ENCODE measurements at regions not wholly inside any gene's neighbourhood (a gene's known extent, or its start where the extent isn't known, plus 50 kb on each side); places are given as distances from the start of the nearest gene placed in this dataset.
A peak's percentile ranks its signal among the peaks of the same experiment; 100 is the strongest.

DNA sequence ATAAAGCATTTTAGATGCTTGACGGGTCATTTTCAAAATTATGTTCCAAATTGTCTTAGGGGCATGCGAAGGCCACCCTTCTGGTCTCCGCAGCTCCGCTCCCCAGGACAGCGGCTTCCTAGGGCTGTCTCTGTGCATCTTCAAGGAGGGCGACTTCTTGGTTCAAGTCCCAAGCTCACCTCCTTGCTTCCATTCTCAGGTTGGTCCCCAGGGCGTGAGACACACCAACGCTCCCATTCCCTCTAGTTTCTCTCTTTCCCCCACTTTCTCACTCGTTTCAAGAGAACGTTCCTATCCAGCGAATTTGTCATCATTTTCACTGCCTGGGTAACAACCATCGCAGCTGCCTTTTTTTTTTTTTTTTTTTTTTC lies 109.4 kb upstream of the CCND2 start:
- Histone ChIP-seq H3K36me3 (no peaks in the 10 kb centered on the region), H3K9me3 (no peaks in the 10 kb centered on the region), H3K27ac (no peak overlapping the region), H3K4me1 (peaks cover 12% of the 10 kb centered on the region), H3K4me3 (peak overlapping the region; percentile 48), H3K27me3 (peaks cover 11% of the 10 kb centered on the region)
- DNase-seq (ENCODE audit: low spot score in 2 of 2): no peak
- TF ChIP-seq POLR2A (IDR thresholded peaks at IDR 0.05) (no peak), POLR2AphosphoS5 (IDR thresholded peaks at IDR 0.05) (no peak), EP300 (IDR thresholded peaks at IDR 0.05) (no peak)
- TF ChIP-seq, protein P1, sequence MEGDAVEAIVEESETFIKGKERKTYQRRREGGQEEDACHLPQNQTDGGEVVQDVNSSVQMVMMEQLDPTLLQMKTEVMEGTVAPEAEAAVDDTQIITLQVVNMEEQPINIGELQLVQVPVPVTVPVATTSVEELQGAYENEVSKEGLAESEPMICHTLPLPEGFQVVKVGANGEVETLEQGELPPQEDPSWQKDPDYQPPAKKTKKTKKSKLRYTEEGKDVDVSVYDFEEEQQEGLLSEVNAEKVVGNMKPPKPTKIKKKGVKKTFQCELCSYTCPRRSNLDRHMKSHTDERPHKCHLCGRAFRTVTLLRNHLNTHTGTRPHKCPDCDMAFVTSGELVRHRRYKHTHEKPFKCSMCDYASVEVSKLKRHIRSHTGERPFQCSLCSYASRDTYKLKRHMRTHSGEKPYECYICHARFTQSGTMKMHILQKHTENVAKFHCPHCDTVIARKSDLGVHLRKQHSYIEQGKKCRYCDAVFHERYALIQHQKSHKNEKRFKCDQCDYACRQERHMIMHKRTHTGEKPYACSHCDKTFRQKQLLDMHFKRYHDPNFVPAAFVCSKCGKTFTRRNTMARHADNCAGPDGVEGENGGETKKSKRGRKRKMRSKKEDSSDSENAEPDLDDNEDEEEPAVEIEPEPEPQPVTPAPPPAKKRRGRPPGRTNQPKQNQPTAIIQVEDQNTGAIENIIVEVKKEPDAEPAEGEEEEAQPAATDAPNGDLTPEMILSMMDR (IDR thresholded peaks at IDR 0.05): no peak
- 55% methylated on average over 12 of the region's 12 CpGs for WGBS

DNA sequence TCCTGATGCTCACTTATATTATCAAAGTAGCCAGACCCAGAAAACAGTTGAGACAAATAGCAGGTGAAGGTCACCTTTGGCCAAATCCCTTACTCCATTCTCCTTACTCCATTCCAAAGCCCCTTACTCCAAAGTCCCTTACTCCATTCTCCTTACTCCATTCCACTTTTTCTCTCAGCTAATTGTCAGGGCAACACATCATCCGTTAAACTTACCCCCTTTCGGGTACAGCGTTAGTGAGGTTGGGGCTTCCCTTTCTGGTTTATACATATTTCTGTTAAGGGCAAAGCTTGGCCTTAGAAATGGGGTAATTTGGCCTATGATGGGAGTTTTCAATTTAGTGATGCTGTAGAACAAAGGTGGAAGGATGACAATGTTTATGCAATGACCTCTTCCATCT lies 111.8 kb upstream of the CCND2 start:
- H3K4me1 ChIP-seq: peaks cover 12% of the 10 kb centered on the region
- H3K36me3 ChIP-seq: no peaks in the 10 kb centered on the region
- H3K9me3 ChIP-seq: no peaks in the 10 kb centered on the region
- no peak for TF ChIP-seq EP300 (IDR thresholded peaks at IDR 0.05)
- TF ChIP-seq, protein P1 (IDR thresholded peaks at IDR 0.05): no peak
- TF ChIP-seq POLR2AphosphoS5 (IDR thresholded peaks at IDR 0.05): no peak
- TF ChIP-seq POLR2A (IDR thresholded peaks at IDR 0.05): no peak
- no peak for DNase-seq (ENCODE audit: low spot score in 2 of 2)
- WGBS: 82% methylated on average over 3 of the region's 3 CpGs
- no peak overlapping the region for H3K4me3 ChIP-seq
- H3K27me3 ChIP-seq: peaks cover 11% of the 10 kb centered on the region
- no peak overlapping the region for H3K27ac ChIP-seq

DNA sequence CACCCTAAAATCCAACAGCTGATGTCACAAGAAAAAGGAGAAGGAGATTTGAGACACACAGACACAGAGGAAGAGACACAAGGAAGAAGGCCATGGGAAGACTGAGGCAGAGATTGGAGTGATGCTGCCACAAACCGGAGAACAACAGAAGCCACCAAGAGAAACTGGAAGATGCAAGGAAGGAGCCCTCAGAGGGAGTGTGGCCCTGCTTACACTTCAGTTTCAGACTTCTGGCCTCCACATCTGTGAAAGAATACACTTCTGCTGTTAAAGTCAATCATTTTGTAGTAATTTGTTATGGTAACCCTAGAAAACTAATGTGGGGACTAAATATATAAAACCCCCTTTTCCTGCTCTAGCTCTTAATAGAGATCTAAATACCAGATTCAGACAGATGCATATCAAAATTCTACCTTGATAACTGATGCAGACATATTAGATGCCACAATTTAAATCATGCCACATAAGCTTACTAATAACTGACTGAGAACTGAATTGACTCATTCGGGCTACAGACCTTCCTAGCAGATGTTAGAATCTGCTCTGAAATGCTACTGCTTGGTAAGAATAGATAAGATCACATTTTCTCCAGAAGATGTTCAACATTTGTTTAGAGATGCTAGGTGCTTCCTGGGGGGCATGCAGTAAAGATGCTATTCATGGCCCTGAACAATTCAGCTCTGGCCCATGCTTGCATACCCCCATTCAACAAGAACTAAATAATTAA lies 113.1 kb upstream of the CCND2 start:
- H3K9me3 ChIP-seq: no peaks in the 10 kb centered on the region
- no peaks in the 10 kb centered on the region for H3K36me3 ChIP-seq
- H3K4me1 ChIP-seq: peaks cover 12% of the 10 kb centered on the region
- TF ChIP-seq, protein P1 (IDR thresholded peaks at IDR 0.05): no peak
- TF ChIP-seq EP300 (IDR thresholded peaks at IDR 0.05) (no peak), POLR2A (IDR thresholded peaks at IDR 0.05) (no peak), POLR2AphosphoS5 (IDR thresholded peaks at IDR 0.05) (no peak)
- WGBS: 74% methylated on average over 2 of the region's 2 CpGs
- H3K27me3 ChIP-seq: peaks cover 10% of the 10 kb centered on the region
- no peak overlapping the region for H3K4me3 ChIP-seq
- DNase-seq (ENCODE audit: low spot score in 2 of 2): no peak
- H3K27ac ChIP-seq: no peak overlapping the region

DNA sequence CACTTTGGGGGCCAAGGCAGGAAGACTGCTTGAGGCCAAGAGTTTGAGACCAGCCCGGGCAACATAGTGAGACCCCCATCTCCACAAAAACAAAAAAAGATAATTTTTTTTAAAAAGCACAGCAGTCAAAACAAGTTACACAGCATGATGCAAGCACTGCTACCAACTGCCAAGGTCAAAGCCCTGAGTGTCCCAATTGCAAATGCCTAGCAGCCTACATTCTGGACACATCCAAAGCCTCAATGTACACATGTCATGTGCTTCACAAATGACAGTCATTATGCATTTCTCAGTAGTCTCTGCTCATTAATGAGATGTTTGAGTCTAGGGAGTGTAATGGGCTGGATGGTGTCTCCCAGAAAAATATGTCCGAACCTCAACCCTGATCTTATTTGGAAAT lies 113.7 kb upstream of the CCND2 start:
- WGBS: 92% methylated on average over 2 of the region's 2 CpGs
- no peaks in the 10 kb centered on the region for H3K36me3 ChIP-seq
- H3K4me1 ChIP-seq: peaks cover 8% of the 10 kb centered on the region

DNA sequence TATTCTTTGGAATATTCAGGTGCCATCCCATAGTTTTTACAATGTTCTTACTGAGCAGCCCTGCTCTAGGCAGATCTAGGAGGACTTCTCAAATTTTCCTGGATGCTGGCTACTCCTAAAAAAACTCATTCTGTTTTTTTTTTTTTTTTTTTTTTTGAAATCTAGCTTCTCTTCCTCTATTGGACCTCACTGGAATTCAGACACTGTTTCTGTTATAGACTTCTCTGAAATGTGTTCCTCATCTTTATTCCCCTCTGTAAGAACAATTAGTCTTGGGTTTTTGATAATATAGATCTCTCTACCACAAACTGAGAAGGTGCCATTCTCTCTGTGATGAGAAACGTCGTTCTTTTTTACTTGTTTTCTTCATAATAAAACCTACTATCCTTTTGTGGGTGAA lies 115.3 kb upstream of the CCND2 start:
- Histone ChIP-seq H3K4me1 (no peaks in the 10 kb centered on the region), H3K4me3 (no peak overlapping the region), H3K36me3 (no peaks in the 10 kb centered on the region), H3K27ac (no peak overlapping the region), H3K9me3 (no peaks in the 10 kb centered on the region), H3K27me3 (no peaks in the 10 kb centered on the region)
- DNase-seq (ENCODE audit: low spot score in 2 of 2): no peak
- 78% methylated on average over 2 of the region's 2 CpGs for WGBS
- TF ChIP-seq POLR2AphosphoS5 (IDR thresholded peaks at IDR 0.05) (no peak), POLR2A (IDR thresholded peaks at IDR 0.05) (no peak), EP300 (IDR thresholded peaks at IDR 0.05) (no peak)
- TF ChIP-seq, protein P1 (IDR thresholded peaks at IDR 0.05): no peak

More for the DNA sequence above, 113.7 kb upstream of the CCND2 start:
- H3K27ac ChIP-seq: no peak overlapping the region
- H3K9me3 ChIP-seq: no peaks in the 10 kb centered on the region
- no peak for TF ChIP-seq POLR2AphosphoS5 (IDR thresholded peaks at IDR 0.05)
- TF ChIP-seq POLR2A (IDR thresholded peaks at IDR 0.05): no peak
- no peak for TF ChIP-seq EP300 (IDR thresholded peaks at IDR 0.05)
- TF ChIP-seq, protein P1 (IDR thresholded peaks at IDR 0.05): no peak
- peaks cover 4% of the 10 kb centered on the region for H3K27me3 ChIP-seq
- H3K4me3 ChIP-seq: no peak overlapping the region
- DNase-seq (ENCODE audit: low spot score in 2 of 2): no peak

All from suprapubic skin (tissue), 4 donors.